ENCODE measurements at regions not wholly inside any gene's neighbourhood (a gene's known extent, or its start where the extent isn't known, plus 50 kb on each side); places are given as distances from the start of the nearest gene placed in this dataset.

DNA sequence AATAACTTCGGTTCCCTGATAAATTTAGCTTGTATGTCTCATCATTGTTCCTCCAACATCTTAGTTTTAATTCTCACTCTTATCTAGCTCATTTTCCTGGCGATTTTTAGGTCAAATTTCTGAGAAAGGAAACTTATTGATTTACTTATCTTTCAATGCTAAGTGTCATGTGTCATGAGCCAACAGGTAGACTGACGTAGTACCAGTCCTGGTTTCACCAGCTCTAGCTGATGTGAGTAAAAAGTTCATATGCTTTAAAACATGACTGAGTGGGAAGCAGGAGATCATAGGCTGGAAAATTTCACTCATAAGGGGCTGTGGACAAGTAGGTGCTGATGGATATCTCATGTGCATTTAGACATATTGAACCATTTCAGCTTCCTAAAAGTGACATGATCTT lies 441.7 kb upstream of the NR3C2 start:
- no peaks in the 10 kb centered on the region for H4K20me1 ChIP-seq (ENCODE audit: insufficient read depth, low read length)
- H3K4me3 ChIP-seq (ENCODE audit: insufficient read depth, low read length), result no peak overlapping the region
- H3K4me2 ChIP-seq (ENCODE audit: insufficient read depth, low read length), result no peak overlapping the region
- H3K27ac ChIP-seq (ENCODE audit: low read depth, low read length), result no peak overlapping the region
- H3K36me3 ChIP-seq (ENCODE audit: insufficient read depth, low read length), result no peaks in the 10 kb centered on the region
- no peaks in the 10 kb centered on the region for H3K79me2 ChIP-seq (ENCODE audit: insufficient read depth, low read length)
- H3K9me3 ChIP-seq (ENCODE audit: low read depth, low read length), result no peaks in the 10 kb centered on the region
- H2AFZ ChIP-seq (ENCODE audit: low read length), result no peak overlapping the region
- TF ChIP-seq, protein P1, sequence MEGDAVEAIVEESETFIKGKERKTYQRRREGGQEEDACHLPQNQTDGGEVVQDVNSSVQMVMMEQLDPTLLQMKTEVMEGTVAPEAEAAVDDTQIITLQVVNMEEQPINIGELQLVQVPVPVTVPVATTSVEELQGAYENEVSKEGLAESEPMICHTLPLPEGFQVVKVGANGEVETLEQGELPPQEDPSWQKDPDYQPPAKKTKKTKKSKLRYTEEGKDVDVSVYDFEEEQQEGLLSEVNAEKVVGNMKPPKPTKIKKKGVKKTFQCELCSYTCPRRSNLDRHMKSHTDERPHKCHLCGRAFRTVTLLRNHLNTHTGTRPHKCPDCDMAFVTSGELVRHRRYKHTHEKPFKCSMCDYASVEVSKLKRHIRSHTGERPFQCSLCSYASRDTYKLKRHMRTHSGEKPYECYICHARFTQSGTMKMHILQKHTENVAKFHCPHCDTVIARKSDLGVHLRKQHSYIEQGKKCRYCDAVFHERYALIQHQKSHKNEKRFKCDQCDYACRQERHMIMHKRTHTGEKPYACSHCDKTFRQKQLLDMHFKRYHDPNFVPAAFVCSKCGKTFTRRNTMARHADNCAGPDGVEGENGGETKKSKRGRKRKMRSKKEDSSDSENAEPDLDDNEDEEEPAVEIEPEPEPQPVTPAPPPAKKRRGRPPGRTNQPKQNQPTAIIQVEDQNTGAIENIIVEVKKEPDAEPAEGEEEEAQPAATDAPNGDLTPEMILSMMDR (IDR thresholded peaks at IDR 0.05; ENCODE audit: extremely low read depth, low read depth, low read length), result no peak
- DNase-seq (ENCODE audit: insufficient read length, low spot score, missing footprints), result no peak
- no peaks in the 10 kb centered on the region for H3K4me1 ChIP-seq (ENCODE audit: insufficient read depth, low read length)
- H3K27me3 ChIP-seq (ENCODE audit: insufficient read depth, low read length), result no peaks in the 10 kb centered on the region

DNA sequence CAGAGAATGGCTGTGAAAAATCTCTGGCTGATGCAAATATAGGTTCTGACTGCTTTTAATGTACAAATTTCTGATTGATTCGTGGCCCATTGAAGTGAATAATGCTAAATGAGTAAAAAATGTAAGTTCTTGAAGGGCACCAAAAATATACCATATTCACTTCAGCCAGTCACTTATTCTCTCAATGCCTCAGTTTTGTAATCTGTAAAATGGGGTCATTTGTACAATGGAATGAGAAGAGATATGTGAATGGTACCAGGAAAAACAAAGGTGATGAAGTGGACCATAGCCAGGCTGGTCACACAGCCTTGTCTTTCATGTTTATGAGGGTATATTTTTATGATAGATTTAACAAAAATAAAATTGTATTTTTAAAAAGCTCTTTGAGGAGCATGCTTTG lies 441.2 kb upstream of the NR3C2 start:
- Histone ChIP-seq H3K4me1 (ENCODE audit: insufficient read depth, low read length) (no peaks in the 10 kb centered on the region), H3K36me3 (ENCODE audit: insufficient read depth, low read length) (no peaks in the 10 kb centered on the region), H3K4me3 (ENCODE audit: insufficient read depth, low read length) (no peak overlapping the region), H4K20me1 (ENCODE audit: insufficient read depth, low read length) (no peaks in the 10 kb centered on the region), H3K27me3 (ENCODE audit: insufficient read depth, low read length) (no peaks in the 10 kb centered on the region), H2AFZ (ENCODE audit: low read length) (no peak overlapping the region), H3K9me3 (ENCODE audit: low read depth, low read length) (no peaks in the 10 kb centered on the region), H3K27ac (ENCODE audit: low read depth, low read length) (no peak overlapping the region), H3K79me2 (ENCODE audit: insufficient read depth, low read length) (no peaks in the 10 kb centered on the region), H3K4me2 (ENCODE audit: insufficient read depth, low read length) (no peak overlapping the region)
- TF ChIP-seq, protein P1 (IDR thresholded peaks at IDR 0.05; ENCODE audit: extremely low read depth, low read depth, low read length), result no peak
- no peak for DNase-seq (ENCODE audit: insufficient read length, low spot score, missing footprints)

- Histone ChIP-seq H3K4me1 (ENCODE audit: insufficient read depth, low read length) (no peaks in the 10 kb centered on the region), H3K4me2 (ENCODE audit: insufficient read depth, low read length) (no peak overlapping the region), H4K20me1 (ENCODE audit: insufficient read depth, low read length) (no peaks in the 10 kb centered on the region), H2AFZ (ENCODE audit: low read length) (no peak overlapping the region), H3K9me3 (ENCODE audit: low read depth, low read length) (no peaks in the 10 kb centered on the region), H3K27ac (ENCODE audit: low read depth, low read length) (no peak overlapping the region), H3K4me3 (ENCODE audit: insufficient read depth, low read length) (no peak overlapping the region), H3K36me3 (ENCODE audit: insufficient read depth, low read length) (no peaks in the 10 kb centered on the region), H3K79me2 (ENCODE audit: insufficient read depth, low read length) (no peaks in the 10 kb centered on the region), H3K27me3 (ENCODE audit: insufficient read depth, low read length) (no peaks in the 10 kb centered on the region)
- TF ChIP-seq, protein P1 (IDR thresholded peaks at IDR 0.05; ENCODE audit: extremely low read depth, low read depth, low read length), result no peak
- no peak for DNase-seq (ENCODE audit: insufficient read length, low spot score, missing footprints)
These were observed 439.8 kb upstream of the NR3C2 start for GRCh38 chr4:148881860-148882643.

GRCh38 chr4:148874331-148874730 lies 432.1 kb upstream of the NR3C2 start:
- TF ChIP-seq, protein P1 (IDR thresholded peaks at IDR 0.05; ENCODE audit: extremely low read depth, low read depth, low read length), result no peak
- H3K4me2 ChIP-seq (ENCODE audit: insufficient read depth, low read length), result no peak overlapping the region
- H3K9me3 ChIP-seq (ENCODE audit: low read depth, low read length), result no peaks in the 10 kb centered on the region
- no peak overlapping the region for H2AFZ ChIP-seq (ENCODE audit: low read length)
- H3K27ac ChIP-seq (ENCODE audit: low read depth, low read length), result no peak overlapping the region
- H3K4me1 ChIP-seq (ENCODE audit: insufficient read depth, low read length), result no peaks in the 10 kb centered on the region
- H4K20me1 ChIP-seq (ENCODE audit: insufficient read depth, low read length), result no peaks in the 10 kb centered on the region
- no peak overlapping the region for H3K4me3 ChIP-seq (ENCODE audit: insufficient read depth, low read length)
- H3K36me3 ChIP-seq (ENCODE audit: insufficient read depth, low read length), result no peaks in the 10 kb centered on the region
- no peaks in the 10 kb centered on the region for H3K27me3 ChIP-seq (ENCODE audit: insufficient read depth, low read length)
- DNase-seq (ENCODE audit: insufficient read length, low spot score, missing footprints), result no peak
- no peaks in the 10 kb centered on the region for H3K79me2 ChIP-seq (ENCODE audit: insufficient read depth, low read length)
